Endometrium (tissue), 2 donors: ENCODE measurements at regions not wholly inside any gene's neighbourhood (a gene's known extent, or its start where the extent isn't known, plus 50 kb on each side); places are given as distances from the start of the nearest gene placed in this dataset.
"Not testable (repeated sequence)": the region's sequence is repeated elsewhere in the genome, so short reads cannot be mapped to it uniquely, and the experiment has no call there.

Experiments
- FAIRE-seq: peaks from 2 replicates; lab custom pipeline; 2012; peaks lifted over from hg19 to GRCh38; lab: Jason Lieb, UNC
- donor health status: control.
- donor health status: control.

GRCh38 chr13:63327584-63327983 lies 1911.9 kb upstream of the PCDH20 start:
- FAIRE-seq, result no peak

GRCh38 chr13:63323441-63323840 lies 1907.8 kb upstream of the PCDH20 start:
- FAIRE-seq, result peak; percentile 12

GRCh38 chr13:63311587-63311986 lies 1895.9 kb upstream of the PCDH20 start:
- FAIRE-seq, result no peak

- no peak for FAIRE-seq
Measured at GRCh38 chr13:63308549-63309165, 1893.0 kb upstream of the PCDH20 start.

- no peak for FAIRE-seq
Measured at GRCh38 chr13:63307228-63307627, 1891.6 kb upstream of the PCDH20 start.

- FAIRE-seq, result no peak
Measured at GRCh38 chr13:63305641-63306133, 1890.0 kb upstream of the PCDH20 start.

- no peak for FAIRE-seq
Measured at GRCh38 chr13:63304497-63304896, 1888.8 kb upstream of the PCDH20 start.

GRCh38 chr13:63299866-63300394 lies 1884.3 kb upstream of the PCDH20 start:
- no peak for FAIRE-seq

GRCh38 chr13:63297163-63297562 lies 1881.5 kb upstream of the PCDH20 start:
- no peak for FAIRE-seq

- no peak for FAIRE-seq
Measured at GRCh38 chr13:63291701-63292100, 1876.1 kb upstream of the PCDH20 start.

GRCh38 chr13:63288576-63288975 lies 1872.9 kb upstream of the PCDH20 start:
- no peak for FAIRE-seq

GRCh38 chr13:63287926-63288325 lies 1872.3 kb upstream of the PCDH20 start:
- no peak for FAIRE-seq

GRCh38 chr13:63285426-63285825 lies 1869.8 kb upstream of the PCDH20 start:
- no peak for FAIRE-seq

GRCh38 chr13:63279136-63279535 lies 1863.5 kb upstream of the PCDH20 start:
- FAIRE-seq, result no peak

GRCh38 chr13:63274772-63275171 lies 1859.1 kb upstream of the PCDH20 start:
- FAIRE-seq, result no peak

- FAIRE-seq, result no peak
Measured at GRCh38 chr13:63249411-63250187, 1834.0 kb upstream of the PCDH20 start.

- not testable (repeated sequence) for FAIRE-seq
Measured at GRCh38 chr13:63236667-63237396, 1821.2 kb upstream of the PCDH20 start.

- FAIRE-seq, result not testable (repeated sequence)
Measured at GRCh38 chr13:63218596-63218995, 1802.9 kb upstream of the PCDH20 start.

- no peak for FAIRE-seq
Measured at GRCh38 chr13:63209330-63210017, 1793.8 kb upstream of the PCDH20 start.

- FAIRE-seq, result no peak
Measured at GRCh38 chr13:63208826-63209225, 1793.2 kb upstream of the PCDH20 start.

GRCh38 chr13:63206461-63206860 lies 1790.8 kb upstream of the PCDH20 start:
- FAIRE-seq, result no peak

GRCh38 chr13:63201493-63201892 lies 1785.8 kb upstream of the PCDH20 start:
- FAIRE-seq, result peak; percentile 98
